Cardiac fibroblast (primary cell): ENCODE measurements at regions not wholly inside any gene's neighbourhood (a gene's known extent, or its start where the extent isn't known, plus 50 kb on each side); places are given as distances from the start of the nearest gene placed in this dataset.

Source experiments
- DNase-seq, 2 donors: peaks; one replicate each; pipeline versions ENCODE4 v3.0.0 to v3.0.0-alpha.2; 2010; ENCODE audit warnings: low read depth in 2 of 2
- H3K4me3 ChIP-seq, 2 donors: replicated peaks in 1 of 2; 1 replicate in 1 of 2; 2 replicates in 1 of 2; pipeline ENCODE4 v1.5.1; 2011; ENCODE audit warnings: low read depth in 2 of 2, low read length in 2 of 2, mild to moderate bottlenecking in 2 of 2, moderate library complexity in 1 of 2
- TF ChIP-seq, protein P1 (sequence below): IDR thresholded peaks from one replicate; pipeline ENCODE4 v1.5.1; 2011; ENCODE audit warnings: low read depth, mild to moderate bottlenecking, low read length, inconsistent platforms

DNA sequence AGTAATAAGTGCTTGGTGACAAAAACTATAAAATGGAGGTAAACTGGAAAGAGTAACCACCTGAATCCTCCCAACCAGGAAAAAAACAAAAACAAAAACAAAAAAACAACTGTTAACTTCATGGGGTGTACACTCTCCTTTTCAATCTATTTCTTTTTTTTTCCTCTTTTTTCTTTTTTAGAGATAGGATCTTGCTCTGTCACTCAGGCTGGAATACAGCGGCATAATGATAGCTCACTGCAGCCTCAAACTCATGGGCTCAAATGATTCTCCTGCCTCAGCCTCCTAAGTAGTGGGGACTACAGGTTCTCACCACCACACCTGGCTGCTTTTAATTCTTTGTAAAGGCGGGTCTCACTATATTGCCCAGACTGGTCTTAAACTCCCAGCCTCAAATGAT lies 76.8 kb downstream of the PHLDA1 start:
- H3K4me3 ChIP-seq, result no peak overlapping the region
- no peak for DNase-seq
- TF ChIP-seq, protein P1, sequence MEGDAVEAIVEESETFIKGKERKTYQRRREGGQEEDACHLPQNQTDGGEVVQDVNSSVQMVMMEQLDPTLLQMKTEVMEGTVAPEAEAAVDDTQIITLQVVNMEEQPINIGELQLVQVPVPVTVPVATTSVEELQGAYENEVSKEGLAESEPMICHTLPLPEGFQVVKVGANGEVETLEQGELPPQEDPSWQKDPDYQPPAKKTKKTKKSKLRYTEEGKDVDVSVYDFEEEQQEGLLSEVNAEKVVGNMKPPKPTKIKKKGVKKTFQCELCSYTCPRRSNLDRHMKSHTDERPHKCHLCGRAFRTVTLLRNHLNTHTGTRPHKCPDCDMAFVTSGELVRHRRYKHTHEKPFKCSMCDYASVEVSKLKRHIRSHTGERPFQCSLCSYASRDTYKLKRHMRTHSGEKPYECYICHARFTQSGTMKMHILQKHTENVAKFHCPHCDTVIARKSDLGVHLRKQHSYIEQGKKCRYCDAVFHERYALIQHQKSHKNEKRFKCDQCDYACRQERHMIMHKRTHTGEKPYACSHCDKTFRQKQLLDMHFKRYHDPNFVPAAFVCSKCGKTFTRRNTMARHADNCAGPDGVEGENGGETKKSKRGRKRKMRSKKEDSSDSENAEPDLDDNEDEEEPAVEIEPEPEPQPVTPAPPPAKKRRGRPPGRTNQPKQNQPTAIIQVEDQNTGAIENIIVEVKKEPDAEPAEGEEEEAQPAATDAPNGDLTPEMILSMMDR, result no peak

DNA sequence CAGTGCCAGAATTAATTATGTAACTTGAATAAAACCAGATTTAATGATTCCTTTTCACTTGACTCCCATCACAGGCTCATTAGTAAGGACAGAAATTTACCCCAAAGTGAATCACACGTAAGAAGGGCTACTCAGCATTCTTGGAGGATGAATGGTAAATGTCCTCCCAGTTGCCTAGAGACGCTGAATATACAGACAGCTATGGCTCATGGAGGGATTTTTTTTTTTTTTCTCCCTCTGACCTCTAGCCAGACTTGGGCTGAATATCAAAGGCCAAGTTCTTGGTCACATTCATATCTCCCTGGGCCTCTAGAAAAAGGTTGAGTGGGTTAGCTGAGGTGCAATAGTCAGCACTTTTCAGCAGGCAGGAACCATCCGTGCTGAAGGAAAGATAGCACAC lies 77.5 kb downstream of the PHLDA1 start:
- DNase-seq, result peak; percentile 94 to 98
- TF ChIP-seq, protein P1, result no peak
- H3K4me3 ChIP-seq, result no peak overlapping the region

DNA sequence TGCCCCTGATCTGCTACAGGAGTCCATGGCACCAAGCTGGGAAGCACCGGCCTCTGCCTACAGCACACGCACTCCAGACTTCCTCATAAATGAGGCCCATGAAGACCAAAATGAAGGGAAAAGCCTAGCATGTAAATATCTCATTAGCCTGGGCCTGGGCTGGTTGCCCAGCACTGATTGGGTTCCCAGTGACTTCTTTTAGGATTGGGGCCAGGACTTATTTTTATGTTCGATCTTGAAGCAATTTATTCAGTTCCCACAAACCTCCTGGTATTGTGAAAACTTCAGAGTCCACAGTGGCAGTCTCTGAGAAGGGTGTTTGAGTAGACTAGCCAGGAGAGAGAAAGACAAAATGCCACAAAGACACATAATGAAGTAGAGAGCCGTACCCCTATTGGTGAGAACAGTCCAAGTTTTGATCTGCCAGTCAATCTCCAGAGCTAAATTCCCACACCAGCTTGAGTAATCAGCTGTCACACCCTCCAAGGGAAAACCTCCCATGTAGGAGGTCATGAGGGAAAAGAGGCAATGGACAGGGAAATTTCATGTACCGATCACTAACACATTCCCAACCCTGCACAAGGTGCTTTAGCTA lies 78.2 kb downstream of the PHLDA1 start:
- no peak overlapping the region for H3K4me3 ChIP-seq
- TF ChIP-seq, protein P1, result no peak
- peak; percentile 58 to 70 for DNase-seq

DNA sequence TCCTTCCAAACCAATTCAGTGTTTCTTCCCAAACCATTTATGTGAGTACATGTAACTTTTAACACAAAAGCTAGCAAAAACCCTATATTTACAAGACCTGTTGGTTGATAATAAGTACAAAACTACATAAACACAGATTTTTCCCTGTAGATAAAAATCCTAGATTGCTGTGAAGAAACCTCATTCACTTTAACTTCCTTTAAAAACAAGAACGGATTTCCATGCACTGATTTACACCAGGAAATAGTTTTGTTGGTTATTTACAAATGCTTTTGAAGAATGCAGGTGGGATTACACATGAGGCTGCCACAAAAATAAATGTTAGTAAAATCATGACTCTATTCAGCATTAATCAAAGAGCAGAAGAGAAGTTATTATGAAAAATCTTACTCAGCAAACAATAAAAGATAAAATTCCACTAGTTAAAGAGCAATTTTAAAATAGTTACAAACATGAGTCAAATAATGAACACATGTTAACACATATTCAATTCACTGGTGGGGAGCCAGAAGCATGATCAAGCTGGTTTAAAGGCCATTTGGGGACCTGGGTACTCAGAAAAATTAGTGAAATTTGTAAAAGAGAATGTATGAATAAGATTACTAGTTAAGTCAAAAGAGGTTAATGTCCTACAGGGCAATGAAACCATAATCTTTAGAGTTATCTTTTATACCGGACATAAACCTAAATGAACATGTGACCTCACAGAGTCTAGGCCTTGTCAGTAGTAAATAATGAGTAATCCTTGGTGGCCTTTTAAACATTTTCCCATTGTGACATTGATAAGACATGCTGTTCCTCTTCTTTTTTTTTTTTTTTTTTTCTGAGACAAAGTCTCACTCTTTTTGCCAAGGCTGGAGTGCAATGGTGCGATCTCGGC lies 79.9 kb downstream of the PHLDA1 start:
- DNase-seq, result peak in 1 of 2 donors; percentile 40
- H3K4me3 ChIP-seq, result no peak overlapping the region
- TF ChIP-seq, protein P1, result no peak

DNA sequence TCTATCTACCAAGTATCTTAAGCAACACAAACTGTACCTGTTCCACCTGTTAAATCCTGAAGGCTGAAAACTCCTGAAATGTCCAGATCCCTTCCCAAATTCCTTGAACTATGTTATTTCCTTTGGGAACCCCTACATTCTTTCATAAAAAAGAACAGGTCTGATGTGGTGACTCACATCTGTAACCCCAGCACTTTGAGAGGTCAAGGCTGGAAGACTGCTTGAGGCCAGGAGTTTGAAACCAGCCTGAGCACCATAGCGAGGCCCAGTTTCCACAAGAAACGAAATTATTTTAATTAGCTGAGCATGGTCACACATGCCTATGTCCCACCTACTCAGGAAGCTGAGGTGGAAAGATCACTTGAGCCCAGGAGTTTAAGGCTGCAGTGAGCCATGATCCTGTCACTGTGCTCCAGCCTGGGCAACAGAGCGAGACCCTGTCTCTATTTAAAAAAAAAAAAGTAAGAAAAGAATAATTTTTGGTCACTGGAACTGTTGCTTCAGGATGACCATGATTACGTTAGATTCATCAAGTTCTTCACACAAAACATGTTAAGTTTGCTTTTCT lies 84.3 kb downstream of the PHLDA1 start:
- TF ChIP-seq, protein P1, result no peak
- no peak for DNase-seq

DNA sequence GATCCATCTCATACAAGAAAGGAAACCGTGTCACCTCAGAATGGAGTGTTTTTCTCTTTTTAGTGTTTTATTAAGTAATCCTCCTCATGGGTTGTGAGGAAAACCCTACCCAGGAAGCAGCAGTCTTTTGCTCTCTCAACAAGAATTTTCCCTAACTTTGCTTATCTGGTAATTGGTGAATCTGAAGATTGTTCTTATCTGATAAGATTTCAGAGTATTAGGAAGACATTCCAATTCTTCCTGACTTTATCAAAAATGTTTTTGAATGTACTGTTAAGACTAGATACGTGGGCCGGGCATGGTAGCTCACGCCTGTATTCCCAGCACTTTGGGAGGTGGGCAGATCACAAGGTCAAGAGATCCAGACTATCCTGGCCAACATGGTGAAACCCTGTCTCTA lies 86.0 kb downstream of the PHLDA1 start:
- no peak overlapping the region for H3K4me3 ChIP-seq
- TF ChIP-seq, protein P1, result no peak
- DNase-seq, result no peak

More for the DNA sequence above, 84.3 kb downstream of the PHLDA1 start:
- no peak overlapping the region for H3K4me3 ChIP-seq
